Rectal smooth muscle tissue (tissue), 1 donor: ENCODE measurements at regions not wholly inside any gene's neighbourhood (a gene's known extent, or its start where the extent isn't known, plus 50 kb on each side); places are given as distances from the start of the nearest gene placed in this dataset.
"Not testable (repeated sequence)": the region's sequence is repeated elsewhere in the genome, so short reads cannot be mapped to it uniquely, and the experiment has no call there.

ENCODE experiments used
- H3K27ac ChIP-seq: one replicate; pipeline ENCODE4 v1.7.0; 2013; ENCODE audit warnings: low read depth, low read length, inconsistent platforms
- H3K27me3 ChIP-seq: one replicate; pipeline ENCODE4 v1.7.0; 2013; ENCODE audit warnings: low read length; ENCODE audit not compliant: control insufficient read depth, insufficient read depth
- H3K36me3 ChIP-seq: one replicate; pipeline ENCODE4 v1.7.0; 2013; ENCODE audit warnings: low read length; ENCODE audit not compliant: control insufficient read depth, insufficient read depth
- H3K4me1 ChIP-seq: one replicate; pipeline ENCODE4 v1.7.0; 2013; ENCODE audit warnings: low read length; ENCODE audit not compliant: control insufficient read depth, insufficient read depth
- H3K4me3 ChIP-seq: one replicate; pipeline ENCODE4 v1.7.0; 2013; ENCODE audit warnings: low read length
- H3K9ac ChIP-seq: one replicate; pipeline ENCODE4 v1.7.0; 2013; ENCODE audit warnings: low read length

DNA sequence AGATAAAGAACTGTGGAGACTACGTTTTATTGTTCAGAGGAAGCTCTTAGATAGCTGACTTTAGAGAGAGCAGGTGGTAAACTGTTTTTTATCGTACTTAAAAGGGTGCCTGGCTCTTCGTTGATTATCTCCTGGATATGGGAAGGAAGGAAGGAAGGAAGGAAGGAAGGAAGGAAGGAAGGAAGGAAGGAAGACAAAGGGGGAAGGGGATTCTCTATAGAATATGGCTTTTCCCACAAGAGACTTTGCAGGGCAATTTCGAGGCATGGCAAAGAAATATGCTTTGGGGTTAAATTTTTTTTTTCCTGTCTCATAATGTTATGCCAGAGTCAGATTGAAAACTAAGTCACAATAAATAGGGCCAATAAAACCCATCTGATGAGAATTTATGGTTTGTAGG, 271.9 kb upstream of the POU1F1 start:
- Histone ChIP-seq H3K36me3 (no peaks in the 10 kb centered on the region), H3K4me1 (no peaks in the 10 kb centered on the region), H3K27me3 (no peaks in the 10 kb centered on the region), H3K4me3 (no peak overlapping the region), H3K27ac (no peak overlapping the region), H3K9ac (no peak overlapping the region)

DNA sequence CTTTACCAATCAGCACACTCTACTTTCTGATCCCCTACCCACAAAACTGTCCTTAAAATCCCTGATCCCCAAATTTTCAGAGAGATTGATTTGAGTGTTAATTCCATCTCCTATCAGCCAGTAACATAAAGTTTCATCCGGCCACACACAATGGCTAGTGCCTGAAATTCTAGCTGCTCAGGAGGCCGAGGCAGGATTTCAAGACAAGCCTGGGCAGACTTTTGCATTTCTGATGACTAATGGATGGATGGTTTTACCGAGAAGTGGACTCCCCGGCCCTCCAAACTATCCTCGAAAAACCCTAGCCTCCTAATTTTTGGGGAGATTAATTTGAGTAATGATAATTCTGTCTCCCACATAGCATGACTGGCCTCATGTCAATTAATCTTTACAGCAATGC, 269.8 kb upstream of the POU1F1 start:
- Histone ChIP-seq H3K27ac (no peak overlapping the region), H3K9ac (no peak overlapping the region), H3K4me1 (no peaks in the 10 kb centered on the region), H3K36me3 (no peaks in the 10 kb centered on the region), H3K27me3 (no peaks in the 10 kb centered on the region), H3K4me3 (no peak overlapping the region)

DNA sequence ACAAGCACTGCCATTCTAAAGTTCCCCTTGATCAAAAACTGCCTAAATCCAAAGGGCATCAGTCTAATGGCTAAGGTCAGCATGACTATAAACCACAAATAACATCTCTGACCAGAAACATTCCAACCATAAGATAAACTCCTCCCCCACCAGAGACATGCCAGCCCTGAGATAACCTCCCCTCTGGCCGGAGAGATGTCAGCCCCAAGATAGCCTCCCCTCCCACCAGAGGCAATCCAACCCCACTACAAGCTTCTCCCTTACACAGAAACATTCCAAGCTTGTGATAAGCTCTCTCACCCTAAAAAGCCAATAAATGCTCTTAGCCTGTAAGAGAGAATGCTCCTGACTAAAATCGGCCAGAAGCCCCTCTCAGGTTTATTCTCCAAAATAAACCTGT, 267.0 kb upstream of the POU1F1 start:
- H3K27ac ChIP-seq, H3K9ac ChIP-seq, H3K4me3 ChIP-seq, H3K27me3 ChIP-seq, H3K4me1 ChIP-seq, H3K36me3 ChIP-seq: not testable (repeated sequence)

DNA sequence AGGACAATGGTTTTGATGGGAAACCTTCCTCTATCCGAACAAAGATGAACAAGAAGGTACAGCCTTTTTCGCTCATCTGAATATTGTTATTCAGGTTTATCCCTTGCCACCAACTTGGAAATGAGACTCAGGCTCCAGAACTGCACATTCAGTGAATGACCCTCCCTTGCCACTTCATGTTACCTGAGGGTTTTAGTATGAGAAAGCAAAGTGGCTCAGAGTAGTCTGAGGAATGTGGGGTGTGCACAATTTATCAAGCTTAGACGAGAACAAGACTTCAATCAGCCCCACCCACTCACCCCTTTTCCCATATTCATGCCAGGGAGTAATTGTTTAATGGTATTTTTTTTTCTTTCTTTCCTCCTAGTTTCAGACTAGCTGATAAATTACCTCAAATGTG, 265.3 kb upstream of the POU1F1 start:
- H3K9ac ChIP-seq: no peak overlapping the region
- H3K36me3 ChIP-seq: no peaks in the 10 kb centered on the region
- H3K27me3 ChIP-seq: no peaks in the 10 kb centered on the region
- H3K4me3 ChIP-seq: no peak overlapping the region
- no peaks in the 10 kb centered on the region for H3K4me1 ChIP-seq
- no peak overlapping the region for H3K27ac ChIP-seq

DNA sequence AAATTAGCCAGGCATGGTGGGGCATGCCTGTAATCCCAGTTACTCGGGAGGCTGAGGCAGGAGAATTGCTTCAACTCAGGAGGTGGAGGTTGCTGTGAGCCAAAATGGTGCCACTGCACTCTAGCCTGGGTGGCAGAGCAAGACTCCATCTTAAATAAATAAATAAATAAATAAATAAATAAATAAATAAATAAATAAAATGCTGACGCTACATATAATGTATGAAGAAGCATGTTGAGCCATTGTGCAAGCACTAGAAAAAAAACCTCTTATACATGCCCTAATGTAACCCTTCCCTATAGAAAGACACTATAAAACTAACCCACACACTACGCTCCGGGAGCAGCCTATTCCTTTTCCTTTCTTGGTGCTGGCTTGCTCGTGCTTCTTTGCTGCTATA, 262.3 kb upstream of the POU1F1 start:
- H3K27me3 ChIP-seq, H3K9ac ChIP-seq, H3K4me3 ChIP-seq, H3K27ac ChIP-seq, H3K36me3 ChIP-seq, H3K4me1 ChIP-seq: not testable (repeated sequence)

DNA sequence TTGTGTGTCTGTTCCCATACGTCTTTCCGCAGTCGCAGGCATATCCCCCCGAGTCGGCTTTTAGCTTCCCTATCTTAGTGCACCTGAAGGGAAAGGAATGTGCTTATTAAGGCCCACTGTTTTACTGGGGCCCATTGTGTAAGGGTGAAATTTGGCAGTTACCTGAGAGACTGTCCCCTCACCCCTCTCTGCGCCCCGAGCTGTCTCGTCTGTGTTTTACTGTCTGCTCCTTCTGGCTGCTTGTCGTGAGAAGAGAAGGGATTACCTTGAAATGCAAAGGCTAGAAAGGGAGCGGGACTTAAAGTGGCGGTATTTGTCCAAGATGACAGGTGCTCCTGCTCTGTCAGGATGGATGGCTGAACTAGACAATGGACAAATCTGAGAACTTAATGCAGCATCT, 233.0 kb upstream of the POU1F1 start:
- no peak overlapping the region for H3K9ac ChIP-seq
- no peaks in the 10 kb centered on the region for H3K27me3 ChIP-seq
- no peaks in the 10 kb centered on the region for H3K4me1 ChIP-seq
- H3K4me3 ChIP-seq: no peak overlapping the region
- H3K27ac ChIP-seq: no peak overlapping the region
- no peaks in the 10 kb centered on the region for H3K36me3 ChIP-seq

DNA sequence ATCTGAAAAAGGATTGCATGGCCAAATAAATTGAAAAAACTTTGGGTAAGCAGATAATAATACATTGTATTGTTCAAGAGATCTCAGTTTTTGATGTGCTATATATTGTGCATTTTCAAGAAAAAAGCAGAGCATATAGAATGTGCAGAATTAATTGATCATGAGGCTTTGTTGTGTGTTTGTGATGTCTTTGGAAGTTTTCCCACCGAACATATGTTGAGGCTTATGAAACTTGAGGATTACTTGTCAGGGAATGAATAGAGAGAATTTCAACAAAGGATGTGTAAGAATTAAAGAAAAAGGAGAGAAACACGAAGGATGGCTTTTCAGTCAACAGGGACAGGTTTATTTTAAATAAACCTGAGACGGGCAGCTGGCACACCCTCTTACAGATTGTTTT, 232.5 kb upstream of the POU1F1 start:
- Histone ChIP-seq H3K27me3 (no peaks in the 10 kb centered on the region), H3K36me3 (no peaks in the 10 kb centered on the region), H3K9ac (no peak overlapping the region), H3K4me1 (no peaks in the 10 kb centered on the region), H3K27ac (no peak overlapping the region), H3K4me3 (no peak overlapping the region)

DNA sequence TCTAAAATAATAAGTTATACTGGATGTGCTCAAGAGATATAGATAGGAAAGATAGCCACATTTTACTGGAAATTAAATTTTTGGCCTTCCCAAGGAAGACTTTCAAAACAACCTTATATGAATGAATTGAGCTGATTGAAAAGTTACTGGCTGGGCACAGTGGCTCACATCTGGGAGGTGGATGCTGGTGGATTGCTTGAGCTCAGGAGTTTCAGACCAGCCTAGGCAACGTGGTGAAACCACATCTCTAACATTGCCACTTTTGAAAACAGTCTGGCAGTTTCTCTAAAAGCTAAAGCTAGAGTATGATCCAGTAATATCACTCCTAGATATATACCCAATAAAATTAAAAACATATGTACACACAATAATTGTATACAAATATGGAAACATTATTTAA, 231.4 kb upstream of the POU1F1 start:
- no peak overlapping the region for H3K4me3 ChIP-seq
- no peaks in the 10 kb centered on the region for H3K36me3 ChIP-seq
- no peaks in the 10 kb centered on the region for H3K4me1 ChIP-seq
- no peak overlapping the region for H3K27ac ChIP-seq
- H3K27me3 ChIP-seq: no peaks in the 10 kb centered on the region
- no peak overlapping the region for H3K9ac ChIP-seq

DNA sequence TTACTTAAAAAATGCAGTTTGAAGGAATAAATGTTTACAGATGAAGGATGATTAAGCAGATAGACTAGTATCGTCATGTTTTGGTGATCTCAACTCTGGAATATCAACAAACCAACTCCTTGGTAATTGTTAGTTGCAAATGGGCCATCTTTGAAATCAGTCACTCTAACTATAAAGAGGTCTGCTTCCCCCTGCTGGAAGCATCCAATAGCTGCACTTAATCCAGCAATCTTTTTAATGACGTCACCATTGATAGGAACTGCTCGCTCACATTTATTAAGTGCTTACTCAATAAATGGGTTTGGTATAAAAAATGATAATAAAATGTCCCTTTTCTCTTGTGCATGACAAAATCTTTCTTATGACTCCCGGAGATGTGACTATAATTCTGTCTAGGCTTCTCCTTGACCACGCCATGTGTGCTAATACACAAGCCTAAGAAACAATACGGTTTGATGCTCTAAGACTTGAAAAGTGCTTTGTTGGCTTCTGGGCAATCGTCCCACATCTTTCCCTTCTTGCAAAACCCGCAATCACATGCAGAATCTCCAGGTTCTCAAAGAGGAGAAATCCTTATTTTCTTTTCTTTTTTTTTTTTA, 227.6 kb upstream of the POU1F1 start:
- no peaks in the 10 kb centered on the region for H3K27me3 ChIP-seq

DNA sequence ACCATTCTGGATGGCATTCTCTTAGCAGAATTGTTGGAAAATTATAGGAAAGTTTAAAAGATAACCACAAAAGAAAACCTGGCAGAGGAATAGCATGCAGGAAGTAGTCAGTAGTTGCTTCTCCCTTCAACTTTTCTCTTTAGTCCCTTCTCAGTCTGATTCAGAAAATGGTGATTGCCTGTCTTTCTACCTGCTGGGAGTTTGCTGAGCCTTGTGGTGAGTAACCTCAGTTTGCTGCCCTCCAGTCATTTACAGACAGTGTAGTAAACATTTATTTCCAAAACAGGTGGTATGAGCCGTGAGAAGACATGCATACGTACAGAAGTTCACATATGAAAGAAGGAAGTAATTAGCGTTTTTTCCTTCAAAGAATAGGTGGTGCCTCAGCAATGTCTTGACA, 224.7 kb upstream of the POU1F1 start:
- Histone ChIP-seq H3K9ac (no peak overlapping the region), H3K36me3 (no peaks in the 10 kb centered on the region), H3K27me3 (no peaks in the 10 kb centered on the region), H3K4me3 (no peak overlapping the region), H3K27ac (no peak overlapping the region), H3K4me1 (no peaks in the 10 kb centered on the region)

More for the DNA sequence above, 227.6 kb upstream of the POU1F1 start:
- H3K4me1 ChIP-seq: no peaks in the 10 kb centered on the region
- H3K4me3 ChIP-seq: no peak overlapping the region
- H3K27ac ChIP-seq: no peak overlapping the region
- H3K9ac ChIP-seq: no peak overlapping the region
- no peaks in the 10 kb centered on the region for H3K36me3 ChIP-seq

DNA sequence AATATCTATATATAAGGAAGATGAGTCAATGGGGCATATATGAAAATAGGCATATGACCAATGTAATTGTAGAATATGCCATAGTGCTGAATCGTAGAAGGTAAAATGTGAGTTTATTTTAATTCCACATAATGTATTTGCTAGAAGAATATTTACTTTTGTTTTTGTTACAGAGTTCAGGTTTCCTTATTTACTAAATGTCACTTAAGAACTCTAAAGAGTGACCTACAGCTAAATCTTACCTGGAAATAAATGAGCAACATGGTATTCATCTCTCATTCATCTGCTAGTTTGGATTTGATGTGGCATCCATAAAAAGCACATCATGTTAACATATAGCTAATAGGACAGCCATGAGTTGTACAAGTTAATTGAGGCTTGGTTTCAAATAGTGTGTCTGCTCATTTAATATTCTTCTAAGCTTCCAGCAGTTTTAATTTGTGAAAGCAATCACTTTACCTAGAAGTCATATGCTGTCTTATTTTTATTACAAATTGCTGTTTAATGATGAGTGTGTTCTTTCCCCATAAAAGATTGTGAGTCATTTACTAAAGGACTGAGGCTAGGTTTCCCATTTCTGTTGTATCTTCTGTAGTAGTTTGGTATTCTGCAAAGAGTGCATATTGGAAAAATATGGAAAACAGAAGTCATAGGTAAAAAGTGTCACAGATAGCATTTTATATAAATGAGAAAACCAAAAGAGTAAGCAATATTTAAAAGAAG, 222.1 kb upstream of the POU1F1 start:
- H3K4me1 ChIP-seq: no peaks in the 10 kb centered on the region
- H3K9ac ChIP-seq: no peak overlapping the region
- H3K27ac ChIP-seq: no peak overlapping the region
- H3K27me3 ChIP-seq: no peaks in the 10 kb centered on the region
- no peaks in the 10 kb centered on the region for H3K36me3 ChIP-seq
- H3K4me3 ChIP-seq: no peak overlapping the region

DNA sequence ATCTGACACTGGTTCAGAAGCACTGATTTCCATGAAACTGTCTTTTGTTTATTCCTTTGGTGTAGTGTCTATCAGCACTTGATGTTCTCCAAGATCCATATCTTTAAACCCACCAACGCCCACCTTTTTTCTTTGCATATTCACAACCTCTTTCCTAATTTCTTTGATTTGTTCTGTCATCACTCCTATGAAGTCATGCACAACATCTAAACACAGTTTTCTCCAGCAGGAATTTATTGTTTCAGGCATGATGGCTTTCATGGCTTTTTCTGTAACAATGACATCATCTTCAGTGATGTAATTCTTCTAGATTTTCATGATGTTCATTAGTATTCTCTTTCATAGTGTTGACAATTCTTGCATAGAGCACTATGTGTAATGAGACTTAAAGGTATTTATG, 219.6 kb upstream of the POU1F1 start:
- no peaks in the 10 kb centered on the region for H3K36me3 ChIP-seq
- H3K27ac ChIP-seq: no peak overlapping the region
- H3K27me3 ChIP-seq: no peaks in the 10 kb centered on the region
- no peaks in the 10 kb centered on the region for H3K4me1 ChIP-seq
- H3K9ac ChIP-seq: no peak overlapping the region
- no peak overlapping the region for H3K4me3 ChIP-seq

DNA sequence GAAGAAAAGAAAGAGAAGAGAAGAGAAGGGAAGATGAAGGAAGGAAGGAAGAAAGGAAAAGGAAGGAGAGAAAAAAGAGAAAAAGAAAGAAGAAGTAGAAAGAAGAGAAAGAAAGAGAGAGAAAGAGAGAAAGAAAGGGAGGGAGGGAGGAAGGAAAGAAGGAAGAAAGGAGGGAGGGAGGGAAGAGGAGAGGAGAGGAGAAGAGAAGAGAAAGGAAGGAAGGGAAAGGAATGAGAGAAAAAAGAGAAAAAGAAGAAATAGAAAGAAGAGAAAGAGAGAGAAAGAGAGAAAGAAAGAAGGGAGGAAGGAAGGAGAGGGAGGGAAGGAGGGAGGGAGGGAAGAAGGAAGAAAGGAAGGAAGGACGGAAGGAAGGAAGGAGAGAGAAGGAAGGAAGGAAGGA, 217.9 kb upstream of the POU1F1 start:
- H3K4me3 ChIP-seq: no peak overlapping the region
- no peak overlapping the region for H3K27ac ChIP-seq
- H3K27me3 ChIP-seq: no peaks in the 10 kb centered on the region
- no peaks in the 10 kb centered on the region for H3K36me3 ChIP-seq
- no peaks in the 10 kb centered on the region for H3K4me1 ChIP-seq
- H3K9ac ChIP-seq: no peak overlapping the region
